Occipital lobe (tissue), 1 donor: ENCODE measurements at regions not wholly inside any gene's neighbourhood (a gene's known extent, or its start where the extent isn't known, plus 50 kb on each side); places are given as distances from the start of the nearest gene placed in this dataset.

Source experiments
- DNase-seq: peaks from one replicate; lab custom pipeline; 2025; lab: John Stamatoyannopoulos, UW

- DNase-seq, result no peak
These were observed 992.7 kb downstream of the NTRK3 start for GRCh38 chr15:87263871-87264270.

GRCh38 chr15:87263296-87263695 lies 993.2 kb downstream of the NTRK3 start:
- no peak for DNase-seq

GRCh38 chr15:87245592-87245991 lies 1010.9 kb downstream of the NTRK3 start:
- no peak for DNase-seq

- DNase-seq, result no peak
These were observed 1013.1 kb downstream of the NTRK3 start for GRCh38 chr15:87243474-87243873.

- DNase-seq, result no peak
These were observed 1016.8 kb downstream of the NTRK3 start for GRCh38 chr15:87239582-87240230.

- DNase-seq, result no peak
These were observed 1018.0 kb downstream of the NTRK3 start for GRCh38 chr15:87238451-87239068.

GRCh38 chr15:87228460-87228859 lies 1028.1 kb downstream of the NTRK3 start:
- no peak for DNase-seq

GRCh38 chr15:87227846-87228245 lies 1028.7 kb downstream of the NTRK3 start:
- DNase-seq, result no peak

- DNase-seq, result no peak
These were observed 1031.1 kb downstream of the NTRK3 start for GRCh38 chr15:87225436-87225835.

GRCh38 chr15:87224404-87224803 lies 1032.1 kb downstream of the NTRK3 start:
- no peak for DNase-seq

GRCh38 chr15:87219650-87220615 lies 1036.6 kb downstream of the NTRK3 start:
- no peak for DNase-seq

GRCh38 chr15:87215100-87215499 lies 1041.4 kb downstream of the NTRK3 start:
- DNase-seq, result no peak

GRCh38 chr15:87213626-87214025 lies 1042.9 kb downstream of the NTRK3 start:
- DNase-seq, result no peak

GRCh38 chr15:87212041-87212440 lies 1044.5 kb downstream of the NTRK3 start:
- no peak for DNase-seq

- DNase-seq, result no peak
These were observed 1045.0 kb downstream of the NTRK3 start for GRCh38 chr15:87211547-87211946.

- no peak for DNase-seq
These were observed 1046.4 kb downstream of the NTRK3 start for GRCh38 chr15:87209891-87210689.

- no peak for DNase-seq
These were observed 1048.5 kb downstream of the NTRK3 start for GRCh38 chr15:87207990-87208580.

GRCh38 chr15:87207251-87207650 lies 1049.3 kb downstream of the NTRK3 start:
- DNase-seq, result no peak

GRCh38 chr15:87201986-87202385 lies 1054.6 kb downstream of the NTRK3 start:
- no peak for DNase-seq

GRCh38 chr15:87200149-87200548 lies 1056.4 kb downstream of the NTRK3 start:
- DNase-seq, result no peak

GRCh38 chr15:87197981-87198380 lies 1058.6 kb downstream of the NTRK3 start:
- no peak for DNase-seq
